ENCODE measurements at regions not wholly inside any gene's neighbourhood (a gene's known extent, or its start where the extent isn't known, plus 50 kb on each side); places are given as distances from the start of the nearest gene placed in this dataset.

GRCh38 chr7:91811236-91811635, 69.3 kb downstream of the MTERF1 start:
- Histone ChIP-seq H3K27me3 (ENCODE audit: control insufficient read depth, insufficient read depth, low read length) (no peaks in the 10 kb centered on the region), H3K36me3 (ENCODE audit: control insufficient read depth, insufficient read depth, low read length) (no peaks in the 10 kb centered on the region), H3K4me3 (ENCODE audit: low read depth, low read length) (no peak overlapping the region), H3K9me3 (ENCODE audit: control insufficient read depth, insufficient read depth, low read depth, low read length) (no peaks in the 10 kb centered on the region), H3K27ac (ENCODE audit: low read depth, low read length) (no peak overlapping the region), H3K4me1 (ENCODE audit: control insufficient read depth, insufficient read depth, low read length) (no peaks in the 10 kb centered on the region), H3K9ac (ENCODE audit: low read length) (no peak overlapping the region)

- Histone ChIP-seq H3K27me3 (ENCODE audit: control insufficient read depth, insufficient read depth, low read length) (no peaks in the 10 kb centered on the region), H3K27ac (ENCODE audit: low read depth, low read length) (no peak overlapping the region), H3K4me3 (ENCODE audit: low read depth, low read length) (no peak overlapping the region), H3K9me3 (ENCODE audit: control insufficient read depth, insufficient read depth, low read depth, low read length) (no peaks in the 10 kb centered on the region), H3K9ac (ENCODE audit: low read length) (no peak overlapping the region), H3K36me3 (ENCODE audit: control insufficient read depth, insufficient read depth, low read length) (no peaks in the 10 kb centered on the region), H3K4me1 (ENCODE audit: control insufficient read depth, insufficient read depth, low read length) (no peaks in the 10 kb centered on the region)
Measured at GRCh38 chr7:91811641-91812040, 68.9 kb downstream of the MTERF1 start.

- Histone ChIP-seq H3K9me3 (ENCODE audit: control insufficient read depth, insufficient read depth, low read depth, low read length) (no peaks in the 10 kb centered on the region), H3K4me1 (ENCODE audit: control insufficient read depth, insufficient read depth, low read length) (no peaks in the 10 kb centered on the region), H3K36me3 (ENCODE audit: control insufficient read depth, insufficient read depth, low read length) (no peaks in the 10 kb centered on the region), H3K27me3 (ENCODE audit: control insufficient read depth, insufficient read depth, low read length) (no peaks in the 10 kb centered on the region), H3K9ac (ENCODE audit: low read length) (no peak overlapping the region), H3K27ac (ENCODE audit: low read depth, low read length) (no peak overlapping the region), H3K4me3 (ENCODE audit: low read depth, low read length) (no peak overlapping the region)
Measured at GRCh38 chr7:91812388-91812787, 68.1 kb downstream of the MTERF1 start.

GRCh38 chr7:91814189-91814588, 66.3 kb downstream of the MTERF1 start:
- Histone ChIP-seq H3K27me3 (ENCODE audit: control insufficient read depth, insufficient read depth, low read length) (no peaks in the 10 kb centered on the region), H3K27ac (ENCODE audit: low read depth, low read length) (no peak overlapping the region), H3K9ac (ENCODE audit: low read length) (no peak overlapping the region), H3K4me1 (ENCODE audit: control insufficient read depth, insufficient read depth, low read length) (no peaks in the 10 kb centered on the region), H3K36me3 (ENCODE audit: control insufficient read depth, insufficient read depth, low read length) (no peaks in the 10 kb centered on the region), H3K9me3 (ENCODE audit: control insufficient read depth, insufficient read depth, low read depth, low read length) (no peaks in the 10 kb centered on the region), H3K4me3 (ENCODE audit: low read depth, low read length) (no peak overlapping the region)
